HepG2 (cell line): ENCODE measurements at regions not wholly inside any gene's neighbourhood (a gene's known extent, or its start where the extent isn't known, plus 50 kb on each side); places are given as distances from the start of the nearest gene placed in this dataset.

ENCODE experiments used
- ATAC-seq: fragments of 200-7000 bp; cut with Tn5 transposase; 3 replicates; pipeline ENCODE4 v1.9.1; 2020; ENCODE audit warnings: mild to moderate bottlenecking, moderate library complexity
- BruUV-seq: library from RNA; stranded (reverse); fragments of 400-500 nt; replicated peaks from 2 replicates; lab custom pipeline; 2021; lab: Mats Ljungman, UMichigan
- CTCF ChIA-PET: fragments of 300-600 bp; formaldehyde crosslinking; extraction: SDS; loops from one replicate; lab custom pipeline; 2021; ENCODE audit warnings: low total read pairs, inconsistent platforms, low intra/inter-chr PET ratio; lab: Yijun Ruan, JAX
- POLR2A ChIA-PET: fragments of 350-600 bp; sonication (Branson Sonifier 250); formaldehyde crosslinking; loops from one replicate; lab custom pipeline; 2020; ENCODE audit warnings: antibody characterized with exemption, inconsistent platforms; lab: Yijun Ruan, JAX
- DNase-seq: peaks from one replicate; pipeline ENCODE4 v3.0.0-alpha.2; 2015; ENCODE audit warnings: low spot score
- FAIRE-seq: peaks from 3 replicates; lab custom pipeline; 2011; peaks lifted over from hg19 to GRCh38; lab: Jason Lieb, UNC
- H2AFZ ChIP-seq: one replicate; pipeline ENCODE4 v1.6.1; 2011; ENCODE audit warnings: low read length, inconsistent platforms
- H3K27ac ChIP-seq: fragments of 300-600 bp; 3 replicates; pipeline ENCODE4 v1.8.0; 2011; ENCODE audit warnings: mixed run types, mild to moderate bottlenecking, mixed read lengths, low read length, inconsistent platforms; ENCODE audit not compliant: insufficient read depth; ENCODE audit errors: extremely low read length
- H3K27me3 ChIP-seq, 2 experiments: fragments of 200-600 bp in 1 of 2; 2 replicates in 1 of 2; 3 replicates in 1 of 2; pipeline versions ENCODE4 v1.6.0 to v1.8.0; 2011; ENCODE audit warnings: low read length in 2 of 2, mild to moderate bottlenecking in 2 of 2, moderate library complexity in 2 of 2, inconsistent platforms in 1 of 2; ENCODE audit not compliant: insufficient read depth in 2 of 2, control insufficient read depth in 1 of 2
- H3K36me3 ChIP-seq, 2 experiments: fragments of 200-600 bp in 1 of 2; replicated peaks in 1 of 2; 2 replicates in 1 of 2; 3 replicates in 1 of 2; pipeline versions ENCODE4 v1.5.1 to v1.8.0; 2011; ENCODE audit warnings: low read length in 2 of 2, inconsistent platforms in 1 of 2; ENCODE audit not compliant: insufficient read depth in 2 of 2, control insufficient read depth in 1 of 2
- H3K4me1 ChIP-seq: 2 replicates; pipeline ENCODE4 v1.5.1; 2012; ENCODE audit warnings: low read length, inconsistent platforms; ENCODE audit not compliant: insufficient read depth
- H3K4me2 ChIP-seq: 2 replicates; pipeline ENCODE4 v1.6.0; 2011; ENCODE audit warnings: low read depth, low read length, inconsistent platforms
- H3K4me3 ChIP-seq, 3 experiments: fragments of 200-600 bp in 1 of 3; sonication (generic), shearing (Covaris generic) in 1 of 3; replicated peaks in 1 of 3; 2 replicates each; pipeline ENCODE4 v1.5.1; 2011 to 2016; ENCODE audit warnings: low read length in 3 of 3, inconsistent platforms in 2 of 3, low read depth in 2 of 3, mild to moderate bottlenecking in 2 of 3, control low read depth in 1 of 3, mixed read lengths in 1 of 3; ENCODE audit not compliant: insufficient read depth in 1 of 3
- H3K79me2 ChIP-seq: one replicate; pipeline ENCODE4 v1.6.1; 2011; ENCODE audit warnings: low read length, inconsistent platforms; ENCODE audit not compliant: insufficient read depth
- H3K9ac ChIP-seq: 2 replicates; pipeline ENCODE4 v1.6.0; 2011; ENCODE audit warnings: mild to moderate bottlenecking, low read depth, low read length, inconsistent platforms; ENCODE audit not compliant: insufficient read depth
- H3K9me3 ChIP-seq: 2 replicates; pipeline ENCODE4 v1.5.1; 2012; ENCODE audit warnings: mild to moderate bottlenecking, low read length
- H4K20me1 ChIP-seq: 2 replicates; pipeline ENCODE4 v1.6.0; 2011; ENCODE audit warnings: inconsistent platforms, mild to moderate bottlenecking, low read length, moderate library complexity; ENCODE audit not compliant: insufficient read depth
- ARHGAP35 ChIP-seq: sonication (generic); formaldehyde crosslinking; IDR thresholded peaks from 2 replicates; pipeline ENCODE4 v1.9.0; 2022; ENCODE audit warnings: mild to moderate bottlenecking, inconsistent platforms, moderate library complexity, missing genetic modification reagents, borderline replicate concordance
- GATA4 ChIP-seq: sonication (generic); IDR thresholded peaks from 2 replicates; pipeline ENCODE4 v1.6.1; 2016; ENCODE audit warnings: antibody characterized with exemption, low read depth, borderline replicate concordance
- HES4 ChIP-seq: sonication (generic); formaldehyde crosslinking; IDR thresholded peaks from 2 replicates; pipeline ENCODE4 v1.9.0; 2021; ENCODE audit warnings: mild to moderate bottlenecking, missing genetic modification reagents, borderline replicate concordance
- NFYC ChIP-seq: IDR thresholded peaks from 2 replicates; pipeline ENCODE4 v1.6.1; 2016; ENCODE audit warnings: missing genetic modification reagents, missing compliant biosample characterization
- TCF7L2 ChIP-seq: IDR thresholded peaks from 2 replicates; pipeline ENCODE4 v1.6.1; 2011; ENCODE audit warnings: mild to moderate bottlenecking, low read depth, low read length, moderate library complexity
- ZFP36L1 ChIP-seq: sonication (generic); formaldehyde crosslinking; IDR thresholded peaks from 2 replicates; pipeline ENCODE4 v1.8.0; 2022; ENCODE audit warnings: mild to moderate bottlenecking, missing genetic modification reagents, moderate library complexity
- ZFP62 ChIP-seq: sonication (generic); formaldehyde crosslinking; IDR thresholded peaks from 2 replicates; pipeline ENCODE4 v1.4.0; 2020; ENCODE audit warnings: missing genetic modification reagents
- ZNF24 ChIP-seq: fragments of 450-650 bp; IDR thresholded peaks from 2 replicates; pipeline ENCODE4 v1.6.1; 2017; ENCODE audit warnings: antibody characterized with exemption, mild to moderate bottlenecking
- ZNF382 ChIP-seq: sonication (generic); formaldehyde crosslinking; IDR thresholded peaks from 2 replicates; pipeline ENCODE4 v1.5.0; 2020; ENCODE audit warnings: missing genetic modification reagents, mild to moderate bottlenecking, borderline replicate concordance
- WGBS: methylation state at CpG from one replicate; pipeline ENCODE4 v1.1.6; 2017; ENCODE audit warnings: low lambda C conversion rate; 5-methylcytosine and 5-hydroxymethylcytosine counted together
- in situ Hi-C: cut with HindIII; loops from 2 replicates; pipeline ENCODE4 v1.10.0; 2017; ENCODE audit warnings: low pct_unique_long_range_greater_than_20kb; ENCODE audit not compliant: extremely low pct_ligation_motif_present
- intact Hi-C: fragments of 100-400 bp; cut with micrococcal nuclease; formaldehyde crosslinking; loops from one replicate; pipeline ENCODE4 v1.10.0; 2022; ENCODE audit not compliant: unreplicated experiment
- TF ChIP-seq, protein P1 (sequence below): IDR thresholded peaks from 2 replicates; pipeline ENCODE4 v1.6.1; 2018; ENCODE audit warnings: missing genetic modification reagents
- TF ChIP-seq, protein P2 (sequence below): sonication (generic); formaldehyde crosslinking; IDR thresholded peaks from 2 replicates; pipeline ENCODE4 v1.5.0; 2020; ENCODE audit warnings: missing genetic modification reagents, mild to moderate bottlenecking, borderline replicate concordance
- TF ChIP-seq, protein P3 (sequence below): sonication (generic); formaldehyde crosslinking; IDR thresholded peaks from 2 replicates; pipeline ENCODE4 v1.5.1; 2020; ENCODE audit warnings: mild to moderate bottlenecking, missing genetic modification reagents, moderate library complexity

DNA sequence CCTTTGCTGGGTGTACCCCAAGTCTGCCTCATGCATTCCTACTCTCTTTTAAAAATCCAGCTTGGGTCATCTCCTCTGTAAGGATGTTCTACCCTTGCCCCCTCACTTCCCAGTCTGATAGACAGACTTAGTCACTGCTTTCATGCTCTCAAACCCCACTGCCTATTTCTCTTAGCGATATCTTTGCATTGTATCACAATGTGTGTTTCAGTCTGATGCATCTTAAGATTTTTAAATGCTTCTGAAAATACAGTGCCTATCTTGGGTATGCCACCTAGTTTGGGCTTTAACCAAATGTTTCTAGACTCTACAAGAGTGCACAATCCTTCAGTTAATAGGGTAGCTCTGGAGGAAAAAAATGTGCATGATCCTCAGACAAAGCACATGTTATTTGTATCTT is 97.8 kb downstream of the SNX18 start:
- Histone ChIP-seq H3K9me3 (no peaks in the 10 kb centered on the region), H3K9ac (no peak overlapping the region), H3K27me3 (no peaks in the 10 kb centered on the region), H3K4me2 (no peak overlapping the region), H2AFZ (no peak overlapping the region), H3K4me3 (no peak overlapping the region), H3K79me2 (no peaks in the 10 kb centered on the region), H3K27ac (no peak overlapping the region), H3K36me3 (no peaks in the 10 kb centered on the region), H3K4me1 (no peaks in the 10 kb centered on the region), H4K20me1 (no peaks in the 10 kb centered on the region)
- FAIRE-seq: no peak
- no TSS peak for BruUV-seq
- in situ Hi-C loops: no loop called here
- TF ChIP-seq ARHGAP35 (CRISPR knock-in tag) (no peak), ZNF382 (CRISPR knock-in tag) (no peak), HES4 (CRISPR knock-in tag) (no peak), ZNF24 (no peak), ZFP36L1 (no peak), NFYC (no peak), ZFP62 (CRISPR knock-in tag) (no peak), GATA4 (no peak), TCF7L2 (no peak)
- TF ChIP-seq, protein P1, sequence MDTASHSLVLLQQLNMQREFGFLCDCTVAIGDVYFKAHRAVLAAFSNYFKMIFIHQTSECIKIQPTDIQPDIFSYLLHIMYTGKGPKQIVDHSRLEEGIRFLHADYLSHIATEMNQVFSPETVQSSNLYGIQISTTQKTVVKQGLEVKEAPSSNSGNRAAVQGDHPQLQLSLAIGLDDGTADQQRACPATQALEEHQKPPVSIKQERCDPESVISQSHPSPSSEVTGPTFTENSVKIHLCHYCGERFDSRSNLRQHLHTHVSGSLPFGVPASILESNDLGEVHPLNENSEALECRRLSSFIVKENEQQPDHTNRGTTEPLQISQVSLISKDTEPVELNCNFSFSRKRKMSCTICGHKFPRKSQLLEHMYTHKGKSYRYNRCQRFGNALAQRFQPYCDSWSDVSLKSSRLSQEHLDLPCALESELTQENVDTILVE (CRISPR knock-in tag): no peak
- TF ChIP-seq, protein P2, sequence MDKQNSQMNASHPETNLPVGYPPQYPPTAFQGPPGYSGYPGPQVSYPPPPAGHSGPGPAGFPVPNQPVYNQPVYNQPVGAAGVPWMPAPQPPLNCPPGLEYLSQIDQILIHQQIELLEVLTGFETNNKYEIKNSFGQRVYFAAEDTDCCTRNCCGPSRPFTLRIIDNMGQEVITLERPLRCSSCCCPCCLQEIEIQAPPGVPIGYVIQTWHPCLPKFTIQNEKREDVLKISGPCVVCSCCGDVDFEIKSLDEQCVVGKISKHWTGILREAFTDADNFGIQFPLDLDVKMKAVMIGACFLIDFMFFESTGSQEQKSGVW (CRISPR knock-in tag): no peak
- TF ChIP-seq, protein P3, sequence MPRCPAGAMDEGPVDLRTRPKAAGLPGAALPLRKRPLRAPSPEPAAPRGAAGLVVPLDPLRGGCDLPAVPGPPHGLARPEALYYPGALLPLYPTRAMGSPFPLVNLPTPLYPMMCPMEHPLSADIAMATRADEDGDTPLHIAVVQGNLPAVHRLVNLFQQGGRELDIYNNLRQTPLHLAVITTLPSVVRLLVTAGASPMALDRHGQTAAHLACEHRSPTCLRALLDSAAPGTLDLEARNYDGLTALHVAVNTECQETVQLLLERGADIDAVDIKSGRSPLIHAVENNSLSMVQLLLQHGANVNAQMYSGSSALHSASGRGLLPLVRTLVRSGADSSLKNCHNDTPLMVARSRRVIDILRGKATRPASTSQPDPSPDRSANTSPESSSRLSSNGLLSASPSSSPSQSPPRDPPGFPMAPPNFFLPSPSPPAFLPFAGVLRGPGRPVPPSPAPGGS: no peak
- ATAC-seq: no peak
- 95% methylated on average over 1 of the region's 1 CpG for WGBS
- POLR2A ChIA-PET: no interaction called here
- CTCF ChIA-PET: no interaction called here
- intact Hi-C loops: no loop called here
- DNase-seq: no peak
